B cell (primary cell): ENCODE measurements at regions not wholly inside any gene's neighbourhood (a gene's known extent, or its start where the extent isn't known, plus 50 kb on each side); places are given as distances from the start of the nearest gene placed in this dataset.

Experiments
- ATAC-seq: fragments of 200-7000 bp; cut with Tn5 transposase; one replicate; pipeline ENCODE4 v1.10.0; 2021; ENCODE audit warnings: low read depth, mild to moderate bottlenecking, moderate number of reproducible peaks, moderate library complexity
- CTCF ChIA-PET: fragments of 350-600 bp; sonication (Branson Sonifier 250); formaldehyde crosslinking; loops from one replicate; lab custom pipeline; 2021; ENCODE audit warnings: antibody characterized with exemption, inconsistent platforms; lab: Charles Lee
- POLR2A ChIA-PET: fragments of 350-600 bp; sonication (Branson Sonifier 250); formaldehyde crosslinking; loops from one replicate; lab custom pipeline; 2021; ENCODE audit warnings: antibody characterized with exemption; lab: Charles Lee
- DNase-seq: peaks from one replicate; pipeline ENCODE4 v3.0.0; 2013
- H2AFZ ChIP-seq: 2 replicates; pipeline ENCODE4 v1.6.1; 2012; ENCODE audit warnings: mild to moderate bottlenecking, low read depth, low read length; ENCODE audit not compliant: insufficient read depth, poor library complexity, severe bottlenecking
- H3K27ac ChIP-seq, 2 donors: 1 replicate in 1 of 2; 2 replicates in 1 of 2; pipeline ENCODE4 v1.5.1; 2012 to 2013; ENCODE audit warnings: low read length in 2 of 2, mild to moderate bottlenecking in 2 of 2, moderate library complexity in 1 of 2
- H3K27me3 ChIP-seq, 4 experiments: fragments of 200-600 bp in 1 of 4; sonication (generic) in 1 of 4; replicated peaks in 1 of 4; 1 replicate in 2 of 4; 2 replicates in 2 of 4; pipeline versions ENCODE4 v1.6.1 to v1.7.0; 2013 to 2016; ENCODE audit warnings: low read length in 3 of 4, mild to moderate bottlenecking in 2 of 4, mixed read lengths in 1 of 4, moderate library complexity in 1 of 4; ENCODE audit not compliant: insufficient read depth in 4 of 4, control insufficient read depth in 3 of 4; ENCODE audit errors: control extremely low read depth in 1 of 4
- H3K36me3 ChIP-seq, 2 experiments: replicated peaks in 1 of 2; 1 replicate in 1 of 2; 2 replicates in 1 of 2; pipeline versions ENCODE4 v1.6.1 to v1.7.1; 2013; ENCODE audit warnings: low read length in 1 of 2; ENCODE audit not compliant: insufficient read depth in 2 of 2, control insufficient read depth in 1 of 2; ENCODE audit errors: control extremely low read depth in 1 of 2, extremely low read depth in 1 of 2
- H3K4me1 ChIP-seq, 2 donors: fragments of 200-600 bp in 1 of 2; sonication (generic) in 1 of 2; 1 replicate in 1 of 2; 2 replicates in 1 of 2; pipeline versions ENCODE4 v1.5.1 to v1.6.1; 2013 to 2017; ENCODE audit warnings: low read length in 2 of 2; ENCODE audit not compliant: control insufficient read depth in 2 of 2, insufficient read depth in 2 of 2
- H3K4me2 ChIP-seq: replicated peaks from 2 replicates; pipeline ENCODE3; 2012; ENCODE audit warnings: mild to moderate bottlenecking, low read depth, low read length; ENCODE audit not compliant: poor library complexity, severe bottlenecking
- H3K4me3 ChIP-seq, 5 experiments: fragments of 200-600 bp in 1 of 5; sonication (generic) in 1 of 5; 1 replicate in 3 of 5; 2 replicates in 2 of 5; pipeline versions ENCODE4 v1.5.1 to v1.7.0; 2011 to 2016; ENCODE audit warnings: low read length in 4 of 5, mild to moderate bottlenecking in 4 of 5, low read depth in 2 of 5, control low read depth in 1 of 5, moderate library complexity in 1 of 5; ENCODE audit not compliant: insufficient read depth in 1 of 5; ENCODE audit errors: control extremely low read depth in 1 of 5, extremely low read depth in 1 of 5
- H3K79me2 ChIP-seq: fragments of 200-600 bp; sonication (generic); one replicate; pipeline ENCODE4 v1.6.0; 2016; ENCODE audit warnings: low read length; ENCODE audit not compliant: control insufficient read depth, insufficient read depth
- H3K9ac ChIP-seq: fragments of 200-600 bp; sonication (generic); 2 replicates; pipeline ENCODE4 v1.6.1; 2017; ENCODE audit warnings: mild to moderate bottlenecking, low read length, moderate library complexity
- H3K9me3 ChIP-seq, 3 donors: one replicate each; pipeline versions ENCODE4 v1.6.1 to v1.7.1; 2013; ENCODE audit warnings: low read length in 2 of 3; ENCODE audit not compliant: control insufficient read depth in 2 of 3, insufficient read depth in 1 of 3; ENCODE audit errors: control extremely low read depth in 1 of 3
- H4K20me1 ChIP-seq: 2 replicates; pipeline ENCODE4 v1.6.0; 2012; ENCODE audit warnings: mild to moderate bottlenecking, low read length; ENCODE audit not compliant: insufficient read depth, control insufficient read depth, poor library complexity, severe bottlenecking
- H3K27ac Mint-ChIP-seq: one replicate; pipeline ENCODE4 v1.8.0; 2021; ENCODE audit warnings: mixed read lengths
- H3K27me3 Mint-ChIP-seq: one replicate; pipeline ENCODE4 v1.8.0; 2021; ENCODE audit warnings: mixed read lengths
- H3K4me1 Mint-ChIP-seq: one replicate; pipeline ENCODE4 v1.8.0; 2021; ENCODE audit warnings: mixed read lengths
- H3K4me3 Mint-ChIP-seq: one replicate; pipeline ENCODE4 v1.8.0; 2021; ENCODE audit warnings: mixed read lengths
- H3K9me3 Mint-ChIP-seq: one replicate; pipeline ENCODE4 v1.8.0; 2022; ENCODE audit warnings: mixed read lengths; ENCODE audit not compliant: insufficient read depth
- EZH2 ChIP-seq: IDR thresholded peaks from 2 replicates; pipeline ENCODE4 v1.6.1; 2012; ENCODE audit warnings: borderline replicate concordance, low read depth, mild to moderate bottlenecking, moderate library complexity, low read length; ENCODE audit not compliant: insufficient read depth, poor library complexity, severe bottlenecking
- WGBS: methylation state at CpG from one replicate; pipeline ENCODE4 v1.1.5; 2013; ENCODE audit warnings: missing lambda C conversion rate; ENCODE audit not compliant: insufficient coverage; 5-methylcytosine and 5-hydroxymethylcytosine counted together
- intact Hi-C: fragments of 100-400 bp; cut with micrococcal nuclease; formaldehyde crosslinking; loops from one replicate; pipeline ENCODE4 v1.10.0; 2022
- TF ChIP-seq, protein P1 (sequence below): fragments of 200-600 bp; IDR thresholded peaks from one replicate; pipeline ENCODE4 v1.8.0; 2022; ENCODE audit warnings: antibody characterized with exemption, mild to moderate bottlenecking

DNA sequence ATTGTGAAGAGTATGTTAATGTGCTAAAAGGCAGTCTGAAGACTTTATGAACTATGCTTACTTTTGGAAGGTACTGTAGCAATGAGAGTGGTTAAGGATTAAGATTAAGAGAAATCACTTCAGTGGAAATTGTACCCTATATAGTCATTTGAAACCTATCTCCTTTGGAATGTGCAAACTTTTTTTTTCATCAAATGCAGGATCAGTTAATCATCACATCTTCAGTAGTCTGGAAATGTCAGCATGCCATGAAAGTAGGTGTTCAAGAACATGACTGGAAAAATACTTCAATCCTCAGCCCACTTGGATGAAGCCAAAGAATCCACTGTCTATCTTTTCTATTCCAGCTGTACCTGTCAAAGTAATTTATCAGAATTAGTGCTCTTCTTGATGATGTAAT lies 157.8 kb upstream of the TMEM161B start:
- H3K4me3 Mint-ChIP-seq: no peak overlapping the region
- POLR2A ChIA-PET: no interaction called here

DNA sequence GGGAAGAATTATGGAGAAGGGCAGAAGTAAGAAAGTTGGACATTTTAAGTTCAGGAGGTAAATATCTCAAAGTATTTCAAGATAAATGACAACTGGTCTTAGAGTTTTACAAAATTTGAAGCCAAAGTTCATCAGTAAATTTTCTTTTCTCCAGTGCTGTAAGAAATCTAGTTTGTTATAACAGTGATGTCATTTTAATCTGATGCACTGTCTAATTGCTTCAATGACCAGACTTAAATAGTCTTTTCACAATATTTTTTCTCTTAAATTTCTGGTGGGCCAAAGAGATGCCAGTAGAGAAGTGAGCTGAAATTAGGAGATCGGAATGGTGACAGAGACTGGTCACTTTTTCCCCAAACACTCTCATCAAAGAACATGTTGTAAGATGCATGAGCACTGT lies 156.5 kb upstream of the TMEM161B start:
- TF ChIP-seq EZH2: no peak
- TF ChIP-seq, protein P1, sequence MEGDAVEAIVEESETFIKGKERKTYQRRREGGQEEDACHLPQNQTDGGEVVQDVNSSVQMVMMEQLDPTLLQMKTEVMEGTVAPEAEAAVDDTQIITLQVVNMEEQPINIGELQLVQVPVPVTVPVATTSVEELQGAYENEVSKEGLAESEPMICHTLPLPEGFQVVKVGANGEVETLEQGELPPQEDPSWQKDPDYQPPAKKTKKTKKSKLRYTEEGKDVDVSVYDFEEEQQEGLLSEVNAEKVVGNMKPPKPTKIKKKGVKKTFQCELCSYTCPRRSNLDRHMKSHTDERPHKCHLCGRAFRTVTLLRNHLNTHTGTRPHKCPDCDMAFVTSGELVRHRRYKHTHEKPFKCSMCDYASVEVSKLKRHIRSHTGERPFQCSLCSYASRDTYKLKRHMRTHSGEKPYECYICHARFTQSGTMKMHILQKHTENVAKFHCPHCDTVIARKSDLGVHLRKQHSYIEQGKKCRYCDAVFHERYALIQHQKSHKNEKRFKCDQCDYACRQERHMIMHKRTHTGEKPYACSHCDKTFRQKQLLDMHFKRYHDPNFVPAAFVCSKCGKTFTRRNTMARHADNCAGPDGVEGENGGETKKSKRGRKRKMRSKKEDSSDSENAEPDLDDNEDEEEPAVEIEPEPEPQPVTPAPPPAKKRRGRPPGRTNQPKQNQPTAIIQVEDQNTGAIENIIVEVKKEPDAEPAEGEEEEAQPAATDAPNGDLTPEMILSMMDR: no peak
- Mint-ChIP-seq H3K9me3 (peaks cover 3% of the 10 kb centered on the region), H3K4me3 (no peak overlapping the region), H3K27ac (no peak overlapping the region), H3K27me3 (no peaks in the 10 kb centered on the region), H3K4me1 (no peaks in the 10 kb centered on the region)
- CTCF ChIA-PET: no interaction called here
- Histone ChIP-seq H3K27me3 (no peaks in the 10 kb centered on the region), H3K27ac (no peak overlapping the region), H3K4me2 (no peak overlapping the region), H3K79me2 (no peaks in the 10 kb centered on the region), H3K4me1 (no peaks in the 10 kb centered on the region), H2AFZ (no peak overlapping the region), H4K20me1 (no peaks in the 10 kb centered on the region), H3K9me3 (no peaks in the 10 kb centered on the region), H3K4me3 (no peak overlapping the region), H3K9ac (no peak overlapping the region), H3K36me3 (no peaks in the 10 kb centered on the region)
- no CpG with 5 or more reads among the region's 1 CpG for WGBS
- intact Hi-C loops: no loop called here
- ATAC-seq: no peak
- POLR2A ChIA-PET: no interaction called here
- no peak for DNase-seq

More for the DNA sequence above, 157.8 kb upstream of the TMEM161B start:
- ATAC-seq: no peak
- Mint-ChIP-seq H3K27me3 (peaks cover under 1% of the 10 kb centered on the region), H3K27ac (no peak overlapping the region), H3K9me3 (peaks cover 3% of the 10 kb centered on the region), H3K4me1 (no peaks in the 10 kb centered on the region)
- H3K9ac ChIP-seq: no peak overlapping the region
- TF ChIP-seq, protein P1: no peak
- no peak for TF ChIP-seq EZH2
- no peaks in the 10 kb centered on the region for H4K20me1 ChIP-seq
- no peaks in the 10 kb centered on the region for H3K36me3 ChIP-seq
- CTCF ChIA-PET: no interaction called here
- no peak overlapping the region for H2AFZ ChIP-seq
- no peak for DNase-seq
- intact Hi-C loops: no loop called here
- H3K27me3 ChIP-seq: no peaks in the 10 kb centered on the region
- no peaks in the 10 kb centered on the region for H3K79me2 ChIP-seq
- peaks cover 0 to 6% (median 0%) of the 10 kb centered on the region in 3 donors for H3K9me3 ChIP-seq
- no peak overlapping the region for H3K27ac ChIP-seq
- H3K4me2 ChIP-seq: no peak overlapping the region
- no peaks in the 10 kb centered on the region for H3K4me1 ChIP-seq
- H3K4me3 ChIP-seq: no peak overlapping the region
